NCI-H1092 (cell line): ENCODE measurements at regions not wholly inside any gene's neighbourhood (a gene's known extent, or its start where the extent isn't known, plus 50 kb on each side); places are given as distances from the start of the nearest gene placed in this dataset.
"Not testable (repeated sequence)": the region's sequence is repeated elsewhere in the genome, so short reads cannot be mapped to it uniquely, and the experiment has no call there.

Experiments used
- DNase-seq: peaks from one replicate; lab custom pipeline; 2025; lab: John Stamatoyannopoulos, UW

DNA sequence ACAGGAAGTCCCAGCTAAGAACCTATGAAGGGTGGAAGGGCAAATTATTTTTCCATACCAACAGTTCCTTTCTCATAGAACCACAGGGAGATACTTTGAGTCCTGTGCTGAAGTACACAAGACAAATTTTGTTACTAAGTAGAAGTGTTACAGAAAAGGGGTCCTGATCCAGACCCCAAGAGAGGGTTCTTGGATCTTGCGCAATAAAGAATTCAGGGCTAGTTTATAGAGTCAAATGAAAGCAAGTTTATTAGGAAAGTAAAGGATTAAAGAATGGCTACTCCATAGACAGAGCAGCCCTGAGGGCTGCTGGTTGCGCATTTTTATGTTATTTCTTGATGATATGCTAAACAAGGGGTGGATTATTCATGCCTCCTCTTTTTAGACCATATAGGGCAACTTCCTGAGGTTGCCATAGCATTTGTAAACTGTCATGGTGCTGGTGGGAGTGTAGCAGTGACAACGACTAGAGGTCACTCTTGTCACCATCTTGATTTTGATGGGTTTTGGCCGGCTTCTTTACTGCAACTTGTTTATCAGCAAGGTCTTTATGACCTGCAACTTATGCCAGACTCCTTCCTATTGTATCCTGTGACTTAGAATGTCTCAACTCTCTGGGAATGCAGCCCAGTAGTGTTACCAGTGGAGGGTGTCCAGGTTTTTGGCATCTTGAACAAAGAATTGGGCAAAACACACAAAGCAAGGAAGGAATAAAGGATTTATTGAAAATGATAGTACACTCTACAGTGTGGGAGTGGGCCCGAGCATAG, 409.4 kb downstream of the SH2D4B start:
- DNase-seq: no peak

DNA sequence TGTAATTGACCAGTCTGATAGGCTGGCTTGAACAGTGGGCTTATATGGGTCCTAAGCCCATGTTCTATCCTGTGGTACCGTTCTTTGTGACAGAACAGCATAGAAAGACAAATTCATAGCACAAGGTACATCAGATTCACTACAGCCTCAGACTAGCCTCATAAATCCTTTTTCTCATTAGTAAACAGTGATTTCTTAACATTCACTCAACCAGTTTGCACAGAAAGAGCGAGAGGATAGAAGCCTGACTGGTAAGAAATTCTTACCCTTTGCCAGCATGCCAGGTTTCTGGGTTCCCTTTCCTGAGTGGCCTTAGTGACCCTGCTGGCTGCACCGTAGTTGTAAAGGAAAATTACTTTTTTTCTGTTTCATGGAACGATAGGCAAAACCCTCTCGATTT, 412.1 kb downstream of the SH2D4B start:
- DNase-seq: no peak

- no peak for DNase-seq
Measured at GRCh38 chr10:80952436-80952835, 414.7 kb downstream of the SH2D4B start.

DNA sequence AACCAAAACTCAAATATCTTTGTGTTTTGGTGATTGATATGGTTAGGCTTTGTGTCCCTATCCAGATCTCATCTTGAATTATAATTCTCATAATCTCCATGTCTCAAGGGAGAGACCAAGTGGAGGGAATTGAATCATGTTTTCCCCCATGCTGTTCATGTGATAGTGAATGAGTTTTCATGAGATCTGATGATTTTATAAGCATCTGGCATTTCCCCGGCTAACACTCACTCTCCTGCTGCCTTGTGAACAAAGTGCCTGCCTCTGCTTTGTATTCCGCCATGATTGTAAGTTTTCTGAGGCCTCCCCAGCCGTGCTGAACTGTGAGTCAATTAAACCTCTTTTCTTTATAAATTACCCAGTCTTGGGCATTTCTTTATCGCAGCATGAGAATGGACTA, 419.5 kb downstream of the SH2D4B start:
- DNase-seq: no peak

DNA sequence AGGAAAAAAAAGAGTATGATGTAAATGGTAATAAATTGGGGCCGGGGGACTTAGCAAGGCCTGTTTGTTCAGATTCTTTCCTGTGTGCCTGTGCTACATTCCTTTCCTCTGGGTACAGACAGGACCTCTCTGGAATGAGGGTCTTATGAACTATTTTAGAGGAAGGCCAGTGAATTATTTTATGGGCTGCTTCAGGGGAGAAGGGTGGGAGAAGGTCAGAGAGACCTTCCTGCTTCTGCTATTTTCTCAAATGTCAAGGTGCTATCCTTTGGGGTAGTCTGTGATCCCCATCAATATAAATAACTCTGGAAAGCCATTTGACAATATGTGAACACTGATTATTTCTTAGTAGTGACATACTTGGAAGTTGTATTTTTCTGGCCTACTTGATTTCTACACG, 426.5 kb downstream of the SH2D4B start:
- no peak for DNase-seq

- DNase-seq: no peak
Measured at GRCh38 chr10:80964955-80965614, 427.4 kb downstream of the SH2D4B start.

- no peak for DNase-seq
Measured at GRCh38 chr10:80966326-80966986, 428.8 kb downstream of the SH2D4B start.

- DNase-seq: not testable (repeated sequence)
Measured at GRCh38 chr10:80967357-80967756, 429.7 kb downstream of the SH2D4B start.

DNA sequence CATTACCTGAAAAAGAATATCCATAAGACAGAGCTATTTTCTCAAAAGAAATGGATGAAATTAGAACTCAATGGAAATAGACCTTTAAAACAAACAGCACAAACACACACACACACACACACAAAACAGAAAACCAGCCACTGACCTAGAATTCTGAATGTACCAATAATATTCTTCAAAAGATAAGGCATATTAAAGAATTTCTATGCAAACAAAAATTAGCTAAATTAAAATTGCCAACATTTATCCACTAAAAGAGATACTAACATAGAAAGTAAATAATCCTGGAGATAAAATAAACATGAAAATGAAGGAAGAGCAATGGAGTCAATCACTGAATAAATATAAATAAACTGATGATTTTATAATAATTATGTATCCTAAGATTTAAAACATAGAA, 431.2 kb downstream of the SH2D4B start:
- DNase-seq: no peak

DNA sequence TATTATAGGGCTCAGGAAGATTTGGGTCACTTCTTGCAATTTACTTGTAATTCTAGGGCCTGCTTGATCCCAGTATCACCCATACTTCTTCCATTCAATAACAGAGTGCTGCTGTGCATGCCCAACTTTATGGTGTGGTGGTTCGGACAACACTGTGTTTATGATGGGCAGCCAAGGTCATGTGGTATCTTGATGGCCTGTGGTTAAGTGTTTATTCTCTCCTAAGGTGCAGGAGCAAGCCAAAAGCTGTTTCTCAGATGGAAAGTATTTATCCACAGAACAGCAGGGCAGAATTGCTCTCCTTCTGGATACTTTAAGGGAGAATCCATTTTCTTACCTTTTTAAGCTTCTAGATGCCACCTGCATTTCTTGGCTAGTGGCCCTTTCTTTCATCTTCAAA, 433.8 kb downstream of the SH2D4B start:
- no peak for DNase-seq

DNA sequence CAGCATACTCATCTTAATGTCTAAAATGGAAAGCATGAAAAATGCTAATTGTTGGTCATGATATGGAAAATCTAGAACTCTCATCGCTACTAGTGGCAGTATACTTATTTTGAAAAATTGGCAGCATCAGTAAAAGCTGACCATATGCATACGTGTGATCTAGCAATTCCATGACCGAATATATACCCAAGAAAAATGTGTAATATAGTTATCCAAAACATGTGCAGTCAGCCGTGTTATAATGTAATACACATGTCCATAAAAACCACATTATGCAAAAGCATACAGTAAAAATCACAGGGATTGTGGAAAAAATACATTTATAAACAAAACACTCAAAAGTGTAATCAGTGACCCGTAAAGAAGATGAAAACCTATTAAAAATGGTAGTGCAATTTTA, 439.0 kb downstream of the SH2D4B start:
- no peak for DNase-seq

- DNase-seq: no peak
Measured at GRCh38 chr10:80985102-80985501, 447.4 kb downstream of the SH2D4B start.

DNA sequence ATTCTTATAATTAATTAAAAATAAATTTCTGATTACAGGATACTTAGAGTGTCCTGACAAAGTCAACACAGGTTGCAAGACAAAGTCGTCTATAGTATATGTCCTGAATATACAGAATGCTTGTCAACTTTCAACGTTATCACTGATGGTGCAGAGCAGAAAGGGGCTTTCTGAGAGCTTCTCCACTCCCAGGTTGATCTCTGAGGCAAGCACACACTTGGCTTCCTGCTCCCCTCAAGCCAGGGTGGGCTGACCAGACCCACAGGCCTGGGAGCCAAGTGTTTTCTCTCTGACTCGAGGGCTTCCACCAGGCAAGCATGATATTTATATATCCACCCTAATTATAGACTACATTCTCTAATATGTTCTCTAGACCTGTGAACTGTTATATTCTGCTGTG, 448.9 kb downstream of the SH2D4B start:
- no peak for DNase-seq

- no peak for DNase-seq
Measured at GRCh38 chr10:80988755-80989154, 451.1 kb downstream of the SH2D4B start.

- DNase-seq: no peak
Measured at GRCh38 chr10:80996615-80997193, 459.0 kb downstream of the SH2D4B start.

- DNase-seq: no peak
Measured at GRCh38 chr10:81000781-81001180, 463.1 kb downstream of the SH2D4B start.

DNA sequence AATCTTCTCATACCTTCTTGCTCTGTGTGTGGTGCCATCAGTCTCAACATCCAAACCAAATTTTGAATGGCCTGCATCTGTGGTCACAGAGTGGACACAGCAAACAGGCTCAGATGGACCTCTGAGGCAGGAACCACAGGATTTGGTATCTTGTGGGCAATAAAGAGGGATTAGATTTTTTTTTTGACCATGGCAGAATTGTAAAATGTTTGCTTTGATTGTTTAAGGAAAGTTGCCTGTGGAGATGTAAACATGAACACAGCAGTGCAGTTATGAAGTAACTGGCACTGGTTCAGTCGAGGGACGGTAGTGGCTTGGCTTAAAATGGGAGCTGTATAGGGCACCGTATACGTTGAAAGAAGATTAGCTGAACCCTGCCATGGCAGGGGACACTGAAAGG, 464.7 kb downstream of the SH2D4B start:
- no peak for DNase-seq

- DNase-seq: no peak
Measured at GRCh38 chr10:81007872-81008271, 470.2 kb downstream of the SH2D4B start.

- DNase-seq: no peak
Measured at GRCh38 chr10:81008726-81009125, 471.0 kb downstream of the SH2D4B start.

GRCh38 chr10:81009296-81009695, 471.6 kb downstream of the SH2D4B start:
- DNase-seq: no peak

DNA sequence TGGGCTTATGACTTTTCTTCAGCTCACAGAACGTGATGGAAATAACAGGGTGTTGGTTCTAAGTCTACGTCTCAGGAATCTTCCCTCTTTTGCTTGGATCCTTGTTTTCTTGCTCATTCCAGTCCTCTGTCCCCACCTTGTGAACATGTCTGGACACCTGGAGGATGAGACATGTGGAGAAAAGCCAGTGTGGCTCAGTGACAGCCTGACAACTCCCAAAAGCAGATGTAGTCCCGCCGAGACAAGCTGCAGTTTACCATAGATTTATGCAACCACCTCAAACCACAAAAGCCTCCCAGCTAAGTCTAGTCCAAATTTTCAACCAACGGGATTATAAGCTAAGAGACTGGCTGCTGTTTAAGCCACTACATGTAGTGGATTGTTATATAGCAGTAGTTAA, 476.1 kb downstream of the SH2D4B start:
- no peak for DNase-seq

- DNase-seq: peak; percentile 2
Measured at GRCh38 chr10:81019029-81019890, 481.6 kb downstream of the SH2D4B start.
